Ovary (tissue), 3 donors: ENCODE measurements at regions not wholly inside any gene's neighbourhood (a gene's known extent, or its start where the extent isn't known, plus 50 kb on each side); places are given as distances from the start of the nearest gene placed in this dataset.
"Not testable (repeated sequence)": the region's sequence is repeated elsewhere in the genome, so short reads cannot be mapped to it uniquely, and the experiment has no call there.

Experiments used
- CTCF ChIP-seq, 3 donors: fragments of 450-650 bp in 2 of 3; fragments of 200-600 bp in 1 of 3; IDR thresholded peaks; one replicate each; pipeline versions ENCODE4 v1.5.1 to v1.8.0; 2016 to 2022; ENCODE audit warnings: antibody characterized with exemption in 3 of 3, mild to moderate bottlenecking in 1 of 3
- EP300 ChIP-seq: sonication (generic); formaldehyde crosslinking; IDR thresholded peaks from one replicate; pipeline ENCODE4 v1.6.1; 2017; ENCODE audit warnings: antibody characterized with exemption
- POLR2A ChIP-seq: fragments of 450-650 bp; IDR thresholded peaks from one replicate; pipeline ENCODE4 v1.6.1; 2017; ENCODE audit warnings: antibody characterized with exemption, mild to moderate bottlenecking, moderate library complexity
- donor health status: DM: no; HTN: no; CAD: no.

DNA sequence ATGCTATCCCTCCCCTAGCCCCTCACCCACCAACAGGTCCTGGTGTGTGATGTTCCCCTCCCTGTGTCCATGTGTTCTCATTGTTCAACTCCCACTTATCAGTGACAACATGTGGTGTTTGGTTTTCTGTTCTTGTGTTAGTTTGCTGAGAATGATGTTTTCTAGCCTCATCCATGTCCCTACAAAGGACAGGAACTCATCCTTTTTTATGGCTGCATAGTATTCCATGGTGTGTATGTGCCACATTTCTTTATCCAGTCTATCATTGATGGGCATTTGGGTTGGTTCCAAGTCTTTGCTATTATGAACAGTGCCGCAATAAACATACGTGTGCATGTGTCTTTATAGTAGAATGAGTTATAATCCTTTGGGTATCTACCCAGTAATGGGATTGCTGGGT lies 120.4 kb upstream of the PODXL start:
- TF ChIP-seq POLR2A; EP300; CTCF (IDR thresholded peaks at IDR 0.05): not testable (repeated sequence)
